Neural progenitor cell (in vitro differentiated cells): ENCODE measurements at regions not wholly inside any gene's neighbourhood (a gene's known extent, or its start where the extent isn't known, plus 50 kb on each side); places are given as distances from the start of the nearest gene placed in this dataset.
A peak's percentile ranks its signal among the peaks of the same experiment; 100 is the strongest.

ENCODE experiments used
- DNase-seq: peaks from one replicate; pipeline ENCODE4 v3.0.0-alpha.2; 2016; ENCODE audit warnings: low spot score
- H2AFZ ChIP-seq: fragments of 200-600 bp; sonication (generic); replicated peaks from 2 replicates; pipeline ENCODE4 v1.6.1; 2016; ENCODE audit warnings: antibody characterized with exemption
- H3F3A ChIP-seq: fragments of 200-600 bp; sonication (generic); 2 replicates; pipeline ENCODE4 v1.6.1; 2016; ENCODE audit warnings: antibody characterized with exemption, low read depth
- H3K27ac ChIP-seq: fragments of 200-600 bp; sonication (generic); 2 replicates; pipeline ENCODE4 v1.5.1; 2016; ENCODE audit warnings: mild to moderate bottlenecking
- H3K27me3 ChIP-seq: fragments of 200-600 bp; sonication (generic); 2 replicates; pipeline ENCODE4 v1.6.1; 2016; ENCODE audit warnings: mild to moderate bottlenecking, moderate library complexity
- H3K36me3 ChIP-seq: fragments of 200-600 bp; sonication (generic); 2 replicates; pipeline ENCODE4 v1.5.1; 2016
- H3K4me1 ChIP-seq: fragments of 200-600 bp; sonication (generic); 2 replicates; pipeline ENCODE4 v1.6.1; 2016; ENCODE audit warnings: mixed run types
- H3K4me2 ChIP-seq: fragments of 200-600 bp; sonication (generic); 2 replicates; pipeline ENCODE4 v1.6.1; 2016
- H3K4me3 ChIP-seq: fragments of 200-600 bp; sonication (generic); 2 replicates; pipeline ENCODE4 v1.5.1; 2016
- H3K79me2 ChIP-seq: fragments of 200-600 bp; sonication (generic); 2 replicates; pipeline ENCODE4 v1.6.1; 2016; ENCODE audit warnings: low read depth
- H3K9ac ChIP-seq: fragments of 200-600 bp; sonication (generic); 2 replicates; pipeline ENCODE4 v1.6.1; 2016
- H3K9me3 ChIP-seq: fragments of 200-600 bp; sonication (generic); 2 replicates; pipeline ENCODE4 v1.5.1; 2016; ENCODE audit warnings: low read depth
- H4K20me1 ChIP-seq: fragments of 200-600 bp; sonication (generic); 2 replicates; pipeline ENCODE4 v1.6.1; 2016; ENCODE audit warnings: low read depth
- H3K27ac Mint-ChIP-seq: 3 replicates; pipeline ENCODE4 v1.8.0; 2021; ENCODE audit warnings: mixed read lengths
- H3K27me3 Mint-ChIP-seq: 2 replicates; pipeline ENCODE4 v1.8.0; 2022; ENCODE audit warnings: low read depth, mild to moderate bottlenecking, inconsistent platforms, moderate library complexity, mixed read lengths; ENCODE audit not compliant: insufficient read depth
- H3K36me3 Mint-ChIP-seq: 3 replicates; pipeline ENCODE4 v1.8.0; 2021; ENCODE audit warnings: mixed read lengths
- H3K4me1 Mint-ChIP-seq: 3 replicates; pipeline ENCODE4 v1.8.0; 2021; ENCODE audit warnings: mixed read lengths
- H3K4me3 Mint-ChIP-seq: 3 replicates; pipeline ENCODE4 v1.8.0; 2021; ENCODE audit warnings: mild to moderate bottlenecking, moderate library complexity, mixed read lengths
- H3K9me3 Mint-ChIP-seq: 3 replicates; pipeline ENCODE4 v1.8.0; 2020; ENCODE audit warnings: mixed read lengths
- EZH2 ChIP-seq: fragments of 200-600 bp; sonication (generic); IDR thresholded peaks from 2 replicates; pipeline ENCODE4 v1.6.1; 2017; ENCODE audit warnings: antibody characterized with exemption, mild to moderate bottlenecking, moderate library complexity
- EZH2phosphoT487 ChIP-seq: fragments of 200-600 bp; sonication (generic); IDR thresholded peaks from 2 replicates; pipeline ENCODE4 v1.6.1; 2017; ENCODE audit warnings: antibody characterized with exemption
- TF ChIP-seq, protein P1 (sequence below): fragments of 200-600 bp; sonication (generic); IDR thresholded peaks from 2 replicates; pipeline ENCODE4 v1.5.1; 2017; ENCODE audit warnings: antibody characterized with exemption, mild to moderate bottlenecking

DNA sequence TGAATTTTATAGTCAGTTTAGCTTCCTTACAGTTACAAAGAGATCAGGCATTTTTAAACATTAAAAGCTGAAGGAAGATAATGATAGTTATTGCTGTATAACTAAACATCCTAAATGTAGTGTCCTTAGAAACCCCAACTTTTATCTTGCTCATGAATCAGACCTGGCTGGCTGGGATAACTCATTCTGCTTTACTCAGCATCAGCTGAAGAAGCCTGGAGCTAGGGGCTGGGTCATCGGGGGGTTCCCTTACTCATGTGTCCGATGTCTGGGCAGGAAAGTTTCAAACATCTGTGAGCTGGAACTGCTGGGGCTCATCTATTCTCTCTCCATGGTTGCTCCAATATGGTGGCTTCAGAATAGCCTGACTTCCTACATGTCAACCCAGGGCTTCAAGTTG is 113.9 kb downstream of the MTNR1A start:
- no peaks in the 10 kb centered on the region for H3K36me3 Mint-ChIP-seq

DNA sequence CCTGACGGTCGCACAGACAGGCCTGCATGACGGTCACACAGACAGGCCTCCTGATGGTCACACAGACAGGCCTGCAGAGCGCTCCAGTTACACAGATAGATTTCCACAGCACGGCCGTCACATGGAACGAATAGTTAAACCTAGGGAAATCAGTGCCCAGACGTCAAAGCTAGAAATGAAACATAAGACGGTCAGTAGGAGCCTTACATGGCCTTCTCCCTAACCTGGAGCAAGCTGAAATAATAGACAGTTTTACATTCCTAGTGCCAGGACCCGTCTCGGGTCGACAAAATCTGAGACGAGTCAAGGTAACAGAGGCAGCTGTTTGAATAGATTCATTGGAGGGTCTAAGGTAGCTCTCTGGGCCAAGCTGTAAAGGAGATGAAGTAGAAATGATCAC is 126.9 kb downstream of the MTNR1A start:
- H3K9ac ChIP-seq, result no peak overlapping the region
- no peak overlapping the region for H3K4me3 Mint-ChIP-seq
- no peaks in the 10 kb centered on the region for H3K27me3 ChIP-seq
- no peaks in the 10 kb centered on the region for H3K27me3 Mint-ChIP-seq
- H3K4me1 Mint-ChIP-seq, result no peaks in the 10 kb centered on the region
- TF ChIP-seq EZH2 (no peak), EZH2phosphoT487 (no peak)
- TF ChIP-seq, protein P1, sequence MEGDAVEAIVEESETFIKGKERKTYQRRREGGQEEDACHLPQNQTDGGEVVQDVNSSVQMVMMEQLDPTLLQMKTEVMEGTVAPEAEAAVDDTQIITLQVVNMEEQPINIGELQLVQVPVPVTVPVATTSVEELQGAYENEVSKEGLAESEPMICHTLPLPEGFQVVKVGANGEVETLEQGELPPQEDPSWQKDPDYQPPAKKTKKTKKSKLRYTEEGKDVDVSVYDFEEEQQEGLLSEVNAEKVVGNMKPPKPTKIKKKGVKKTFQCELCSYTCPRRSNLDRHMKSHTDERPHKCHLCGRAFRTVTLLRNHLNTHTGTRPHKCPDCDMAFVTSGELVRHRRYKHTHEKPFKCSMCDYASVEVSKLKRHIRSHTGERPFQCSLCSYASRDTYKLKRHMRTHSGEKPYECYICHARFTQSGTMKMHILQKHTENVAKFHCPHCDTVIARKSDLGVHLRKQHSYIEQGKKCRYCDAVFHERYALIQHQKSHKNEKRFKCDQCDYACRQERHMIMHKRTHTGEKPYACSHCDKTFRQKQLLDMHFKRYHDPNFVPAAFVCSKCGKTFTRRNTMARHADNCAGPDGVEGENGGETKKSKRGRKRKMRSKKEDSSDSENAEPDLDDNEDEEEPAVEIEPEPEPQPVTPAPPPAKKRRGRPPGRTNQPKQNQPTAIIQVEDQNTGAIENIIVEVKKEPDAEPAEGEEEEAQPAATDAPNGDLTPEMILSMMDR, result no peak
- no peaks in the 10 kb centered on the region for H4K20me1 ChIP-seq
- H3K27ac Mint-ChIP-seq, result peak overlapping the region; percentile 54
- no peaks in the 10 kb centered on the region for H3K36me3 ChIP-seq
- H3F3A ChIP-seq, result no peaks in the 10 kb centered on the region
- H3K9me3 Mint-ChIP-seq, result no peaks in the 10 kb centered on the region
- H3K79me2 ChIP-seq, result no peaks in the 10 kb centered on the region
- no peak overlapping the region for H2AFZ ChIP-seq
- H3K4me3 ChIP-seq, result no peak overlapping the region
- no peak overlapping the region for H3K4me2 ChIP-seq
- H3K4me1 ChIP-seq, result no peaks in the 10 kb centered on the region
- H3K36me3 Mint-ChIP-seq, result no peaks in the 10 kb centered on the region
- H3K9me3 ChIP-seq, result no peaks in the 10 kb centered on the region
- no peak for DNase-seq
- H3K27ac ChIP-seq, result no peak overlapping the region

More for the DNA sequence above, 113.9 kb downstream of the MTNR1A start:
- H4K20me1 ChIP-seq, result no peaks in the 10 kb centered on the region
- no peak overlapping the region for H3K4me3 Mint-ChIP-seq
- H3K79me2 ChIP-seq, result no peaks in the 10 kb centered on the region
- H3K27me3 ChIP-seq, result no peaks in the 10 kb centered on the region
- peaks cover 6% of the 10 kb centered on the region for H3K27me3 Mint-ChIP-seq
- H3K27ac ChIP-seq, result no peak overlapping the region
- no peaks in the 10 kb centered on the region for H3K36me3 ChIP-seq
- H3K27ac Mint-ChIP-seq, result no peak overlapping the region
- H3K9ac ChIP-seq, result no peak overlapping the region
- TF ChIP-seq, protein P1, result no peak
- TF ChIP-seq EZH2phosphoT487 (no peak), EZH2 (no peak)
- H3K9me3 ChIP-seq, result no peaks in the 10 kb centered on the region
- H3K9me3 Mint-ChIP-seq, result peaks cover 14% of the 10 kb centered on the region
- no peak overlapping the region for H3K4me2 ChIP-seq
- H3K4me3 ChIP-seq, result no peak overlapping the region
- H3K4me1 ChIP-seq, result no peaks in the 10 kb centered on the region
- DNase-seq, result no peak
- H3F3A ChIP-seq, result no peaks in the 10 kb centered on the region
- H3K4me1 Mint-ChIP-seq, result no peaks in the 10 kb centered on the region
- H2AFZ ChIP-seq, result no peak overlapping the region

DNA sequence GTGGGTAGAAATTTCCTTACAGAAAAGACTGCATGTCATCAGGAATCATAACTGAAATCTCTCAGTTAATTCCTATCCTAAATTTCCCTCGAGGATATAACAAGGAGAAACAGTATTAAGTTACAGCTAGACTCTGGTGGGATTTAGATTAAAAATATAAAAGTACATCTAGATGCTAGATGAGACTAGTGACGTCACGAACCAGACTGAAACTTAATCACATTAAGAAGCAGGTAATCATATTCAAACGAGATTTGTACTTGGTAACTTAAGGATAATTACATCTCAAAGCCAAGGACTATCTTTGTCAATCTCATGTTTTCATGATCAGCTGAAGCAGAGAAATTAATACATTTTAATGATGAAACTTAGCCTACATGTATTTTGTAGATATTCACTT is 130.6 kb downstream of the MTNR1A start:
- H3K4me1 ChIP-seq, result no peaks in the 10 kb centered on the region
- H3K4me1 Mint-ChIP-seq, result no peaks in the 10 kb centered on the region
- H3K27me3 Mint-ChIP-seq, result no peaks in the 10 kb centered on the region
- no peak overlapping the region for H3K9ac ChIP-seq
- no peak overlapping the region for H3K27ac ChIP-seq
- H3K79me2 ChIP-seq, result no peaks in the 10 kb centered on the region
- no peaks in the 10 kb centered on the region for H3F3A ChIP-seq
- H3K9me3 ChIP-seq, result no peaks in the 10 kb centered on the region
- DNase-seq, result no peak
- H3K27ac Mint-ChIP-seq, result no peak overlapping the region
- no peaks in the 10 kb centered on the region for H3K36me3 Mint-ChIP-seq
- H2AFZ ChIP-seq, result no peak overlapping the region
- H3K27me3 ChIP-seq, result no peaks in the 10 kb centered on the region
- no peaks in the 10 kb centered on the region for H3K36me3 ChIP-seq
- H4K20me1 ChIP-seq, result no peaks in the 10 kb centered on the region
- H3K9me3 Mint-ChIP-seq, result no peaks in the 10 kb centered on the region
- no peak overlapping the region for H3K4me2 ChIP-seq
- H3K4me3 ChIP-seq, result no peak overlapping the region
- no peak overlapping the region for H3K4me3 Mint-ChIP-seq
- TF ChIP-seq, protein P1, result no peak
- TF ChIP-seq EZH2 (no peak), EZH2phosphoT487 (no peak)
